ENCODE measurements at regions not wholly inside any gene's neighbourhood (a gene's known extent, or its start where the extent isn't known, plus 50 kb on each side); places are given as distances from the start of the nearest gene placed in this dataset.
"Not testable (repeated sequence)": the region's sequence is repeated elsewhere in the genome, so short reads cannot be mapped to it uniquely, and the experiment has no call there.

GRCh38 chr12:28023156-28023887 lies 50.8 kb upstream of the PTHLH start:
- no peak for DNase-seq

- DNase-seq: no peak
Measured at GRCh38 chr12:28024231-28024995, 51.9 kb upstream of the PTHLH start.

- no peak for DNase-seq
Measured at GRCh38 chr12:28025821-28026505, 53.4 kb upstream of the PTHLH start.

GRCh38 chr12:28026701-28027100 lies 54.2 kb upstream of the PTHLH start:
- DNase-seq: no peak

- no peak for DNase-seq
Measured at GRCh38 chr12:28027328-28027727, 54.8 kb upstream of the PTHLH start.

GRCh38 chr12:28027947-28028724 lies 55.6 kb upstream of the PTHLH start:
- DNase-seq: no peak

GRCh38 chr12:28032811-28033537 lies 60.4 kb upstream of the PTHLH start:
- DNase-seq: no peak

GRCh38 chr12:28033538-28033915 lies 61.0 kb upstream of the PTHLH start:
- no peak for DNase-seq

GRCh38 chr12:28034271-28034670 lies 61.7 kb upstream of the PTHLH start:
- DNase-seq: no peak

GRCh38 chr12:28035500-28035899 lies 63.0 kb upstream of the PTHLH start:
- no peak for DNase-seq

- no peak for DNase-seq
Measured at GRCh38 chr12:28036940-28037339, 64.4 kb upstream of the PTHLH start.

- DNase-seq: no peak
Measured at GRCh38 chr12:28040246-28040645, 67.7 kb upstream of the PTHLH start.

GRCh38 chr12:28046600-28046999 lies 74.1 kb upstream of the PTHLH start:
- not testable (repeated sequence) for DNase-seq

GRCh38 chr12:28050606-28051005 lies 78.1 kb upstream of the PTHLH start:
- no peak for DNase-seq

GRCh38 chr12:28051516-28052354 lies 79.2 kb upstream of the PTHLH start:
- DNase-seq: no peak

- DNase-seq: no peak
Measured at GRCh38 chr12:28053564-28053963, 81.0 kb upstream of the PTHLH start.

GRCh38 chr12:28054583-28054982 lies 82.0 kb upstream of the PTHLH start:
- DNase-seq: no peak

GRCh38 chr12:28057856-28058615 lies 85.5 kb upstream of the PTHLH start:
- DNase-seq: no peak

GRCh38 chr12:28059220-28059619 lies 86.7 kb upstream of the PTHLH start:
- no peak for DNase-seq

GRCh38 chr12:28059668-28060067 lies 87.1 kb upstream of the PTHLH start:
- no peak for DNase-seq

- no peak for DNase-seq
Measured at GRCh38 chr12:28060871-28061270, 88.3 kb upstream of the PTHLH start.

Data from CD4-positive, alpha-beta T cell treated with Interleukin-12 subunit alpha and Interleukin-12 subunit beta, for 1 hour (primary cell).